ENCODE measurements at regions not wholly inside any gene's neighbourhood (a gene's known extent, or its start where the extent isn't known, plus 50 kb on each side); places are given as distances from the start of the nearest gene placed in this dataset.

DNA sequence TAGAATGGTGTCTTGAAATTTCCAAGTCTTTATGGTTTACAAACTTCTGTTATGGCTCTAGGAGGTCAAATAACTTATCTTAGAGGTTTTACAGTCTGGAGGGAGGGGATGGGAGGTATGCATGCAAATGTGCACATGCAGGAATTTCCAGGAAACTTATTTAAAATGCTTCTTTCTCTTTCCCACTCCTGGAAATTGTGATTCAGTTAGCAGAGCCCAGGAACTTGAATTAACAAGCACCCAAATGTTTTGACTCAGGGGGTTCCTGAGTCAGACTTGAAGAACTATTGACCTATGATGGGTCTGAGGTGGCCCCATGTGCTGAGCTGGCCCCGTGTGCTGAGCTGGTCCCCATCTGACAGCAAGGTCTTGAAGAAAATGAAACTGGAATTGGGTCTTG is 669.4 kb downstream of the INHBA start:
- H3K27me3 ChIP-seq (ENCODE audit: control insufficient read depth in 4 of 4, insufficient read depth in 4 of 4, low read length in 3 of 4) = no peaks in the 10 kb centered on the region
- no peak overlapping the region for H3K4me3 ChIP-seq (ENCODE audit: low read depth in 1 of 3, low read length in 3 of 3)
- no peak for DNase-seq (ENCODE audit: low spot score)
- H3K4me1 ChIP-seq (ENCODE audit: control insufficient read depth in 4 of 4, insufficient read depth in 4 of 4, low read length in 3 of 4) = no peaks in the 10 kb centered on the region
- H3K9ac ChIP-seq (ENCODE audit: low read depth in 1 of 2, low read length in 2 of 2) = no peak overlapping the region
- WGBS = 86% methylated on average over 1 of the region's 1 CpG
- no peaks in the 10 kb centered on the region for H3K9me3 ChIP-seq (ENCODE audit: control insufficient read depth in 4 of 4, low read length in 3 of 4)
- H3K27ac ChIP-seq (ENCODE audit: low read depth in 1 of 2, low read length in 2 of 2) = no peak overlapping the region
- TF ChIP-seq FOXA1 (IDR thresholded peaks at IDR 0.05) (no peak), JUND (IDR thresholded peaks at IDR 0.05) (no peak), HNF4G (IDR thresholded peaks at IDR 0.05) (no peak), ZBTB33 (IDR thresholded peaks at IDR 0.05) (no peak), EGR1 (IDR thresholded peaks at IDR 0.05; ENCODE audit: low read depth in 2 of 2) (no peak), HNF4A (conservative IDR thresholded peaks at IDR 0.05) (no peak), RAD21 (IDR thresholded peaks at IDR 0.05) (no peak), TAF1 (conservative IDR thresholded peaks at IDR 0.05) (no peak), RXRA (IDR thresholded peaks at IDR 0.05) (no peak), GABPA (IDR thresholded peaks at IDR 0.05 in 1 of 2, conservative IDR thresholded peaks at IDR 0.05 in 1 of 2) (no peak), FOXA2 (IDR thresholded peaks at IDR 0.05) (no peak), NR2F2 (IDR thresholded peaks at IDR 0.05) (no peak)
- TF ChIP-seq, protein P1, sequence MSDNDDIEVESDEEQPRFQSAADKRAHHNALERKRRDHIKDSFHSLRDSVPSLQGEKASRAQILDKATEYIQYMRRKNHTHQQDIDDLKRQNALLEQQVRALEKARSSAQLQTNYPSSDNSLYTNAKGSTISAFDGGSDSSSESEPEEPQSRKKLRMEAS (IDR thresholded peaks at IDR 0.05) = no peak
- TF ChIP-seq, protein P2, sequence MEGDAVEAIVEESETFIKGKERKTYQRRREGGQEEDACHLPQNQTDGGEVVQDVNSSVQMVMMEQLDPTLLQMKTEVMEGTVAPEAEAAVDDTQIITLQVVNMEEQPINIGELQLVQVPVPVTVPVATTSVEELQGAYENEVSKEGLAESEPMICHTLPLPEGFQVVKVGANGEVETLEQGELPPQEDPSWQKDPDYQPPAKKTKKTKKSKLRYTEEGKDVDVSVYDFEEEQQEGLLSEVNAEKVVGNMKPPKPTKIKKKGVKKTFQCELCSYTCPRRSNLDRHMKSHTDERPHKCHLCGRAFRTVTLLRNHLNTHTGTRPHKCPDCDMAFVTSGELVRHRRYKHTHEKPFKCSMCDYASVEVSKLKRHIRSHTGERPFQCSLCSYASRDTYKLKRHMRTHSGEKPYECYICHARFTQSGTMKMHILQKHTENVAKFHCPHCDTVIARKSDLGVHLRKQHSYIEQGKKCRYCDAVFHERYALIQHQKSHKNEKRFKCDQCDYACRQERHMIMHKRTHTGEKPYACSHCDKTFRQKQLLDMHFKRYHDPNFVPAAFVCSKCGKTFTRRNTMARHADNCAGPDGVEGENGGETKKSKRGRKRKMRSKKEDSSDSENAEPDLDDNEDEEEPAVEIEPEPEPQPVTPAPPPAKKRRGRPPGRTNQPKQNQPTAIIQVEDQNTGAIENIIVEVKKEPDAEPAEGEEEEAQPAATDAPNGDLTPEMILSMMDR (IDR thresholded peaks at IDR 0.05; ENCODE audit: low read depth, low read length, missing input control) = no peak
- H3K36me3 ChIP-seq (ENCODE audit: control insufficient read depth in 4 of 4, insufficient read depth in 3 of 4, low read depth in 1 of 4, low read length in 3 of 4) = no peaks in the 10 kb centered on the region

- TF ChIP-seq GABPA (IDR thresholded peaks at IDR 0.05 in 1 of 2, conservative IDR thresholded peaks at IDR 0.05 in 1 of 2) (no peak), FOXA2 (IDR thresholded peaks at IDR 0.05) (no peak), EGR1 (IDR thresholded peaks at IDR 0.05; ENCODE audit: low read depth in 2 of 2) (no peak), NR2F2 (IDR thresholded peaks at IDR 0.05) (no peak), RXRA (IDR thresholded peaks at IDR 0.05) (no peak)
- TF ChIP-seq, protein P2 (IDR thresholded peaks at IDR 0.05; ENCODE audit: low read depth, low read length, missing input control) = no peak
- TF ChIP-seq, protein P3, sequence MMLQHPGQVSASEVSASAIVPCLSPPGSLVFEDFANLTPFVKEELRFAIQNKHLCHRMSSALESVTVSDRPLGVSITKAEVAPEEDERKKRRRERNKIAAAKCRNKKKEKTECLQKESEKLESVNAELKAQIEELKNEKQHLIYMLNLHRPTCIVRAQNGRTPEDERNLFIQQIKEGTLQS (IDR thresholded peaks at IDR 0.05) = no peak
- WGBS = 70% methylated on average over 5 of the region's 5 CpGs
- no peak overlapping the region for H3K9ac ChIP-seq (ENCODE audit: low read depth in 1 of 2, low read length in 2 of 2)
Measured at GRCh38 chr7:41030673-41031072, 672.2 kb downstream of the INHBA start.

More at GRCh38 chr7:41030673-41031072, 672.2 kb downstream of the INHBA start:
- H3K27me3 ChIP-seq (ENCODE audit: control insufficient read depth in 4 of 4, insufficient read depth in 4 of 4, low read length in 3 of 4) = no peaks in the 10 kb centered on the region
- DNase-seq (ENCODE audit: low spot score) = no peak
- H3K36me3 ChIP-seq (ENCODE audit: control insufficient read depth in 4 of 4, insufficient read depth in 3 of 4, low read depth in 1 of 4, low read length in 3 of 4) = no peaks in the 10 kb centered on the region
- H3K4me1 ChIP-seq (ENCODE audit: control insufficient read depth in 4 of 4, insufficient read depth in 4 of 4, low read length in 3 of 4) = no peaks in the 10 kb centered on the region
- H3K27ac ChIP-seq (ENCODE audit: low read depth in 1 of 2, low read length in 2 of 2) = no peak overlapping the region
- no peaks in the 10 kb centered on the region for H3K9me3 ChIP-seq (ENCODE audit: control insufficient read depth in 4 of 4, low read length in 3 of 4)
- H3K4me3 ChIP-seq (ENCODE audit: low read depth in 1 of 3, low read length in 3 of 3) = no peak overlapping the region

Data from liver (tissue), 8 donors.